ENCODE measurements at regions not wholly inside any gene's neighbourhood (a gene's known extent, or its start where the extent isn't known, plus 50 kb on each side); places are given as distances from the start of the nearest gene placed in this dataset.

DNA sequence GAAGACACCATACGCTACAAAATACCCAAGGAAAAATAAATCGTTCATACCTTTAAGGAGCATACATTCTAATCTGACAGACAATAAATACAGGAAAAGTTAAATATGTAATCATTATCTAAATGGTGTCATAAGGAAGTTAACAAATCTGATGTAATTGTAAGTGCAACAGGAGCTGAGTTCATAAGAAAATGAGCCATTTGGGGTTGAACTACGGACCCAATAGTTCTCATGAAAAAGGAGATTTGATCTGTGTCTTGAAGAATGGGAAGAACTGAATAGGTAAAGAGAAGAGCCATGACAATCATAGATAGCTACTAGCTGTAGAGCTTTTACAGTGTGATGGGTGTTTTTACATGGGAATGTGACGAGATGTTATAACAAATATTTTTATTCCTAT lies 175.6 kb downstream of the ANKRD50 start:
- Histone ChIP-seq H3K79me2 (ENCODE audit: control insufficient read depth, insufficient read depth, low read length) (no peaks in the 10 kb centered on the region), H3K36me3 (ENCODE audit: control insufficient read depth, insufficient read depth, low read length) (no peaks in the 10 kb centered on the region), H4K20me1 (ENCODE audit: control insufficient read depth, extremely low read depth, insufficient read depth, low read length) (no peaks in the 10 kb centered on the region), H3K27ac (ENCODE audit: insufficient read depth, low read length) (no peak overlapping the region), H3K4me2 (ENCODE audit: extremely low read depth, insufficient read depth, low read length) (no peak overlapping the region), H3K27me3 (ENCODE audit: control insufficient read depth, insufficient read depth, low read length) (no peaks in the 10 kb centered on the region), H3K9me3 (ENCODE audit: control insufficient read depth, insufficient read depth, low read depth, low read length) (no peaks in the 10 kb centered on the region), H3K4me1 (ENCODE audit: control insufficient read depth, extremely low read depth, insufficient read depth, low read length) (no peaks in the 10 kb centered on the region), H2AFZ (ENCODE audit: low read length) (no peak overlapping the region), H3K9ac (ENCODE audit: insufficient read depth, low read length) (no peak overlapping the region), H3K4me3 (replicated peaks in 1 of 4; ENCODE audit: control extremely low read depth in 1 of 4, insufficient read depth in 1 of 4, low read depth in 3 of 4, low read length in 4 of 4) (no peak overlapping the region)
- no peak for DNase-seq (ENCODE audit: low read depth in 2 of 2)
- TF ChIP-seq EZH2 (IDR thresholded peaks at IDR 0.05; ENCODE audit: low read length, missing control alignments), result no peak
- TF ChIP-seq, protein P1, sequence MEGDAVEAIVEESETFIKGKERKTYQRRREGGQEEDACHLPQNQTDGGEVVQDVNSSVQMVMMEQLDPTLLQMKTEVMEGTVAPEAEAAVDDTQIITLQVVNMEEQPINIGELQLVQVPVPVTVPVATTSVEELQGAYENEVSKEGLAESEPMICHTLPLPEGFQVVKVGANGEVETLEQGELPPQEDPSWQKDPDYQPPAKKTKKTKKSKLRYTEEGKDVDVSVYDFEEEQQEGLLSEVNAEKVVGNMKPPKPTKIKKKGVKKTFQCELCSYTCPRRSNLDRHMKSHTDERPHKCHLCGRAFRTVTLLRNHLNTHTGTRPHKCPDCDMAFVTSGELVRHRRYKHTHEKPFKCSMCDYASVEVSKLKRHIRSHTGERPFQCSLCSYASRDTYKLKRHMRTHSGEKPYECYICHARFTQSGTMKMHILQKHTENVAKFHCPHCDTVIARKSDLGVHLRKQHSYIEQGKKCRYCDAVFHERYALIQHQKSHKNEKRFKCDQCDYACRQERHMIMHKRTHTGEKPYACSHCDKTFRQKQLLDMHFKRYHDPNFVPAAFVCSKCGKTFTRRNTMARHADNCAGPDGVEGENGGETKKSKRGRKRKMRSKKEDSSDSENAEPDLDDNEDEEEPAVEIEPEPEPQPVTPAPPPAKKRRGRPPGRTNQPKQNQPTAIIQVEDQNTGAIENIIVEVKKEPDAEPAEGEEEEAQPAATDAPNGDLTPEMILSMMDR (conservative IDR thresholded peaks at IDR 0.05 in 1 of 2, IDR thresholded peaks at IDR 0.05 in 1 of 2; ENCODE audit: low read depth in 1 of 2, low read length in 2 of 2), result no peak

DNA sequence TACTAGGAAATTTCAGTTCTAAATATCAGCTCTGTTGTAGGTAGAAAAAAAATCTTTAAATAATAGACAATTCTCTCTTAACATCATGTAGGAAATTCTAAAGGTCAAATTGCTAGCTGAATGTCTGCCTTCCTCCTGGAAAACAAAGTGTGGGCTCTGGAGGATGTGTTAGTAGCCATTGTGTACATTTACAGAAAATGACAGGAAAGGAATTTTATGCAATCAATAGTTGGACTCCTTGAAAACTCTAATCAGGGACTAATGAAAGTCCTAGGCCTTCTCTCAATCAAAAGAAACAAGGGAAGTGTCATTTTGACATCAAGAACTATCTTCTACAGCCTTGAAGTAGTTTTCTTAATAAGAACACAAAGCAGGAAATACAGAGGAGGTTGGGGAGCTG lies 174.6 kb downstream of the ANKRD50 start:
- Histone ChIP-seq H3K4me2 (ENCODE audit: extremely low read depth, insufficient read depth, low read length) (no peak overlapping the region), H3K36me3 (ENCODE audit: control insufficient read depth, insufficient read depth, low read length) (no peaks in the 10 kb centered on the region), H3K79me2 (ENCODE audit: control insufficient read depth, insufficient read depth, low read length) (no peaks in the 10 kb centered on the region), H3K4me3 (replicated peaks in 1 of 4; ENCODE audit: control extremely low read depth in 1 of 4, insufficient read depth in 1 of 4, low read depth in 3 of 4, low read length in 4 of 4) (no peak overlapping the region), H3K4me1 (ENCODE audit: control insufficient read depth, extremely low read depth, insufficient read depth, low read length) (no peaks in the 10 kb centered on the region), H3K9me3 (ENCODE audit: control insufficient read depth, insufficient read depth, low read depth, low read length) (no peaks in the 10 kb centered on the region), H3K27me3 (ENCODE audit: control insufficient read depth, insufficient read depth, low read length) (no peaks in the 10 kb centered on the region), H3K9ac (ENCODE audit: insufficient read depth, low read length) (no peak overlapping the region), H4K20me1 (ENCODE audit: control insufficient read depth, extremely low read depth, insufficient read depth, low read length) (no peaks in the 10 kb centered on the region), H2AFZ (ENCODE audit: low read length) (no peak overlapping the region), H3K27ac (ENCODE audit: insufficient read depth, low read length) (no peak overlapping the region)
- no peak for DNase-seq (ENCODE audit: low read depth in 2 of 2)
- TF ChIP-seq, protein P1 (conservative IDR thresholded peaks at IDR 0.05 in 1 of 2, IDR thresholded peaks at IDR 0.05 in 1 of 2; ENCODE audit: low read depth in 1 of 2, low read length in 2 of 2), result no peak
- TF ChIP-seq EZH2 (IDR thresholded peaks at IDR 0.05; ENCODE audit: low read length, missing control alignments), result no peak

DNA sequence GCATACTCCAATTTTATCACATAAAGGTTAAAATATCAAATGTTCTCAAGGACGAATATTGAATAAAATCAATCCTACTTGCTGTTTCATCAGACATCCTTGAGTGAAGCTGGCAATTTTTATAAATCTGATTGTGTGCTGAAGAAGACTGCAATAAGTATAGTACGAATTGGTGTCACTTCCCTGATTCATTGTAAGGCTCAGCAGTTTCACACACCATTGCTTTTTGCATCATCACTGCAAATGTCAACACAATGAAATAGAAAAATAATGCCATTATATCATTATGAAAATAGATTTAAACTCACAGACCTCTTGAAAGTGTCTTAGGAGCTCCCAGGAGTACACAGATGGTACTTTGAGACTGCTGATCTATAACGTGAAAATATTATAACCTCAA lies 172.5 kb downstream of the ANKRD50 start:
- no peaks in the 10 kb centered on the region for H3K79me2 ChIP-seq (ENCODE audit: control insufficient read depth, insufficient read depth, low read length)
- no peak overlapping the region for H3K4me3 ChIP-seq (replicated peaks in 1 of 4; ENCODE audit: control extremely low read depth in 1 of 4, insufficient read depth in 1 of 4, low read depth in 3 of 4, low read length in 4 of 4)
- H3K4me1 ChIP-seq (ENCODE audit: control insufficient read depth, extremely low read depth, insufficient read depth, low read length), result no peaks in the 10 kb centered on the region
- H3K4me2 ChIP-seq (ENCODE audit: extremely low read depth, insufficient read depth, low read length), result no peak overlapping the region
- no peak for DNase-seq (ENCODE audit: low read depth in 2 of 2)
- no peak overlapping the region for H3K9ac ChIP-seq (ENCODE audit: insufficient read depth, low read length)
- no peaks in the 10 kb centered on the region for H3K27me3 ChIP-seq (ENCODE audit: control insufficient read depth, insufficient read depth, low read length)
- no peak overlapping the region for H2AFZ ChIP-seq (ENCODE audit: low read length)
- H4K20me1 ChIP-seq (ENCODE audit: control insufficient read depth, extremely low read depth, insufficient read depth, low read length), result no peaks in the 10 kb centered on the region
- TF ChIP-seq, protein P1 (conservative IDR thresholded peaks at IDR 0.05 in 1 of 2, IDR thresholded peaks at IDR 0.05 in 1 of 2; ENCODE audit: low read depth in 1 of 2, low read length in 2 of 2), result no peak
- no peak for TF ChIP-seq EZH2 (IDR thresholded peaks at IDR 0.05; ENCODE audit: low read length, missing control alignments)
- no peaks in the 10 kb centered on the region for H3K9me3 ChIP-seq (ENCODE audit: control insufficient read depth, insufficient read depth, low read depth, low read length)
- no peaks in the 10 kb centered on the region for H3K36me3 ChIP-seq (ENCODE audit: control insufficient read depth, insufficient read depth, low read length)
- H3K27ac ChIP-seq (ENCODE audit: insufficient read depth, low read length), result no peak overlapping the region

All from fibroblast of lung (primary cell).